Muscle of arm (tissue), 1 donor: ENCODE measurements at regions not wholly inside any gene's neighbourhood (a gene's known extent, or its start where the extent isn't known, plus 50 kb on each side); places are given as distances from the start of the nearest gene placed in this dataset.
A peak's percentile ranks its signal among the peaks of the same experiment; 100 is the strongest.
"Not testable (repeated sequence)": the region's sequence is repeated elsewhere in the genome, so short reads cannot be mapped to it uniquely, and the experiment has no call there.

Experiments used
- DNase-seq: peaks from one replicate; pipeline ENCODE4 v3.0.0-alpha.2; 2013

DNA sequence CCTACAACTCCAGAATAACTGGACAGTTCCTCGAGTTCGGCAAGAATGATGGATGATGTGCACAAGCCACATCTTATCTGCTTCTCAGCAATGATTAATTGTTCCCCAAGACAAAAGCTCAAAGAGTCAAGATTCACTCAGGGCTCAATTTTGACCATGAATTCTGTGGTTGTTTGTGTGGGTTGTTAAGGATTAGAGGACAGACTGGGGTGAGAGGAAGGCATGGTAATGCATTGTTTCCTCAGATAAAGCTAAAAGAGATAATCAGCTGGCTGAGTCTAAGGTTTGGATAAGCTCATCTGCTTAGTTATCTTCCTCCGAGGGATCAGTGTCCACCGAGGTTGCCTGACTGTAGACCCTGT, 161.0 kb downstream of the CPEB2 start:
- DNase-seq: no peak

DNA sequence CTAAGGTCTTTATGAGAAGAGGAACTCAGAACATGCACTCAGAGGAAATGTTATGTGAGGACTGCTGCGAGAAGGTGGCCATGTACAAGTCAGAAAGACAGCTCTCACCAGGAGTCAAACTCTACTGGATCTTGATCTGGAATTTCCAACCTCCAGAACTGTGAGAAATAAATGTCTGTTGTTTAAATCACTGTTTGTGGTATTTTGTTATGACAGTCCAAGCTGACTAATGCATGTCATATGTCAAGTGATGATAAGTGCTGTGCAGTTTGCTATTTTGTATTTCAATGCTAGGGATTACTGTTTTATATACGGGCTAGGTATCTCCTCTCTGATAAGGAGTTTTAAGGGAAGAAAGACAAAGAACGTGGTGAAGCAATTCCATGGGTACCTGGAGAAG, 162.3 kb downstream of the CPEB2 start:
- no peak for DNase-seq

DNA sequence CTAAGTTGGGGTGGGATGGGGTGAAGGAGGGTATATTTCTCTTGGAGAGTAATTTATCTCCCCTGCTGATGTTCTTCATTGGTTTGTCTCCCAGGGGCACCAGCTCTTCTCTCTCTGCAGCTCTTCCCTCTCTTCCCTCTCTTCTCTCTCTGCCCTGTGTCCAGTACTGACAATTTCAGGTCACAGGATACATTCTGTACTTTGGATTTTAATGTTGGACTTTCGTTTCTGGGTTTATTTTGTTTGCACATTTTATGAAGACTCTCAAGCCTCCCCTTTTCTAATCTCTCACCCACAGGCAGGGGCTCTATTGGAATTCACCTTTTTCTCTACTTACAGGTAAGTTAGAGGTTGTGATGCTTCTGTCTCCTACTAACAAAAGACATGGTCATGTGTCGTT, 165.5 kb downstream of the CPEB2 start:
- no peak for DNase-seq

DNA sequence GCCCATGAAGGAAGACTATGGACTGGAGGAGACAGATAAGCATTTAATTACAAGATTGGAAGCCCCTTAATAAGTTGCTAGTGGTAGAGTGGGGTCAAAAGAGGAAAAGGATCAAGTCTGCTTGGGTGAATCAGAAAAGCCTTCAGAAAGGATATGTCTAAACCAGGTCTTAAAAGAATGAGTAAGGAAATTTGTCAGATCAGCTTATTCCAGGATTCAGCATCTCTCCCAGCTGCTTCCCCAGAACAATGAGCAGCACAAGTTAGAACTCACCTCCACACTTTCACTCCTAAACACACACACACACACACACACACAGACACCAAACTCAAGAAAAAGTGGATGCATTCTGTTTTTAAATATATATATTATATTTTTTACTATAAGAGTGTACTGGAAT, 166.5 kb downstream of the CPEB2 start:
- DNase-seq: no peak

DNA sequence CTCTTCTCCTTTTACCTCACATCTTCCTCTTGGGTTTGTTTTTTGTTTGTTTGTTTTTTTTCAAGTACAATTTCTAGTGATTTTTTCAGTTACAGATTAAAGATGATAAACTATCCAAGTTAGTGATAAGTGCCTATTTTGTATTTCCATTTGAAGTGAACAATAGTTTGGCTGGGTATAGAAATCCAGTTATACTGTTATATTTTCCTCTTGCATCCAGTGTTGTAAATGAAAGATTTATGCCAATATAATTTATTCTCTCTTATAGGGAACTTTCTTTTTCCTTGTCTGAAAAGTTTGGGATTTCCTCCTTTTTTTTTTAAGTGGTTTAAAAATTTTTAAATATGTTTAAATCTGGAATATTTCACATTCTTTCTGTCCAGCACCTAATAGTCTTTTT, 169.4 kb downstream of the CPEB2 start:
- no peak for DNase-seq

DNA sequence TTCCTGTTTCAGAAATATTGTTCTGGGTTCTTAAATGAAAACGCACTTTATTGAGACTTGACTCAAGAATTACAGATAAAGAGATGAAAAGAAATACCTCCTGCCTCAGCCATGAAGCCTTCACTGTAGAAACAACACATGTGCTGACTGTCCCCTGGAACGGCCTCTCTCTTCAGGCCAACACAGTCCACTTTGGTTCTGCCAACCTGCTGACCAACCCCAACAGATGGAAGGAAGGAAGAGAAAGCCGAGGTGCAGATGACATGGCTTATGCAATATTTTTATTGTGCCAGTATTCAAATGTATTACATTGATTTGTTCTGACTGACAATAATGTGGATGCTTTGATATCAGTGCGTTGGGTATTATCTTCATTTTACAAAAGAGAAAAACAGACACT, 171.0 kb downstream of the CPEB2 start:
- no peak for DNase-seq

DNA sequence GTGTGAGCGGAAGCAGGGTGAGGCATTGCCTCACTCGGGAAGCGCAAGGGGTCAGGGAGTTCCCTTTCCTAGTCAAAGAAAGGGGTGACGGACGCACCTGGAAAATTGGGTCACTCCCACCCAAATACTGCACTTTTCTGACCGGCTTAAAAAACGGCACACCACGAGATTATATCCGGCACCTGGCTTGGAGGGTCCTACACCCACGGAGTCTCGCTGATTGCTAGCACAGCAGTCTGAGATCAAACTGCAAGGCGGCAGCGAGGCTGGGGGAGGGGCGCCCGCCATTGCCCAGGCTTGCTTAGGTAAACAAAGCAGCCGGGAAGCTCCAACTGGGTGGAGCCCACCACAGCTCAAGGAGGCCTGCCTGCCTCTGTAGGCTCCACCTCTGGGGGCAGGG, 171.9 kb downstream of the CPEB2 start:
- DNase-seq: not testable (repeated sequence)

DNA sequence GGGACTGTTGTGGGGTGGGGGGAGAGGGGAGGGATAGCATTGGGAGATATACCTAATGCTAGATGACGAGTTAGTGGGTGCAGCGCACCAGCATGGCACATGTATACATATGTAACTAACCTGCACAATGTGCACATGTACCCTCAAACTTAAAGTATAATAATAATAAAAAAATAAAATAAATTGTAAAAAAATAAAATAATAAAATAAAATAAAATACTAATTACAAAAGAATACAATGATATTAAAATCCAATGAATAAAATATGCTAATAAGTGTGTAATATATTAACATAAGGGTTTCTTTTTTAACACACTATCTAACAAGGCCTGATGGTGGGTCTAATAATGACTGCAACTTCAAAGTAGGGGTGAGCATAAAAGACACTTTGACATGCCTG, 177.6 kb downstream of the CPEB2 start:
- DNase-seq: not testable (repeated sequence)

DNA sequence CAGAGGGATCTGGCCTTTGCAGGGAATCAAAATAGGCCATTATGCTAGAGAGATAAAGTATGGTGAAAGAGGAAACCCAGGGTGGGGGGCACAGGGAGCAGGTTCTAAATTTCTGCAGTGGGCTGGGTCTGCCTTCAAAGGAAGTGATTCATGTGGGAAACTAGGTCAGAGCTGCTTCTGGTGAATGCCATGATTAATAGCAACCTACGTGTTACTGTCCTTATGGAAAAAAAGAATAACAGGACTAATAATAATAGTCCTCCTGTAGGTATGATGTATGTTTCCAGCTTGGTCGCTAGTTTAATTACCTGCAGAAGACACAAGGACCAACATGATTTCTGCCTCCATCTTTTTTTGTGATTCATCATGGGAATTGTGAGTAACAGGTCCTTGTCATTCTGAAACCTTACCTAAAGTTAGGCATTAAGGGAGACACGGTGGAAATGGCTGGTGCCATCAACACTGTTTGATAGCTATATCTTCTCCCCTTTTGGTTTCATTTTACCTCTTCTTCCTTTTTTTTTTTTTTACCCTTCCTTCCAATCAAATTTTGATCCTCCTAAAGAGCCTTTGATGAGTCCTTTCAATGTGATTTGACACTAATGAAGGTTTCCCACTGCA, 180.4 kb downstream of the CPEB2 start:
- DNase-seq: no peak

DNA sequence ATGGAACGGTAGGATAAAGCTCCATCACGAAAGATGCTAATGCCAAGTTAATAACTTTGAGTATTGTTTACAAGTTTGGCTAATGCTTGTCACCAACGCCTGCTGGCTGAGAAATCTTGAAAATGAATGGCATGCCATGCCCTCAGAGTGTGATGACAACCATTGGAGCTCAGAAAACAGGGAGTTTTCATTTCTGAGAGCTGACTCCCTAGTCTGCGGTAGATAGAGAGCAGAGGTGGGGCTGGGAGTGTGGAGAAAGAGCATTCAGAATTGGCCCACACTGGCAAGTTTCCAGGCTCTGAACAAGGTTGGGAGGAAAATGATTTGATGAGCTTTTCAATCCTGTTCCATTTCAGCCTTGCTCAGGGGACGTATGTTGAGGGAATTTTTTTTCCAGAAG, 183.9 kb downstream of the CPEB2 start:
- no peak for DNase-seq

DNA sequence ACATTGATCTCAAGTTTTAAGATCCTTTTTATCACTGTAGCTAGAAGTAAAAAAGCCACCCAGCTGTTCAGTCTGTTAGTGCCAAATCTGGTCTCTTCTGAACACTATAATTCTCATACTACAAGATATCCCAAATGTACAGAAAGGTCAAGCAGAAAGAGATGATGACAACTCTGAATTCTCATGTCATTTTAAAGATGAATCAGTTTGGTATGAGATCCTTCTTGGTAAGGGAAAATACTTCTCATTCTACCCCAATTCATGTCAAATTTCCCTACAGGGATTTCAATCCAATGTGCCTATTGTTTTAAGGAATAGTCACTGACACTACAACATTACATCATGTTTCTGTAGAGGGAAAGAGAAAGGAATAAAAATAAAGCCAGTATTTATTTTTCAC, 184.5 kb downstream of the CPEB2 start:
- no peak for DNase-seq

DNA sequence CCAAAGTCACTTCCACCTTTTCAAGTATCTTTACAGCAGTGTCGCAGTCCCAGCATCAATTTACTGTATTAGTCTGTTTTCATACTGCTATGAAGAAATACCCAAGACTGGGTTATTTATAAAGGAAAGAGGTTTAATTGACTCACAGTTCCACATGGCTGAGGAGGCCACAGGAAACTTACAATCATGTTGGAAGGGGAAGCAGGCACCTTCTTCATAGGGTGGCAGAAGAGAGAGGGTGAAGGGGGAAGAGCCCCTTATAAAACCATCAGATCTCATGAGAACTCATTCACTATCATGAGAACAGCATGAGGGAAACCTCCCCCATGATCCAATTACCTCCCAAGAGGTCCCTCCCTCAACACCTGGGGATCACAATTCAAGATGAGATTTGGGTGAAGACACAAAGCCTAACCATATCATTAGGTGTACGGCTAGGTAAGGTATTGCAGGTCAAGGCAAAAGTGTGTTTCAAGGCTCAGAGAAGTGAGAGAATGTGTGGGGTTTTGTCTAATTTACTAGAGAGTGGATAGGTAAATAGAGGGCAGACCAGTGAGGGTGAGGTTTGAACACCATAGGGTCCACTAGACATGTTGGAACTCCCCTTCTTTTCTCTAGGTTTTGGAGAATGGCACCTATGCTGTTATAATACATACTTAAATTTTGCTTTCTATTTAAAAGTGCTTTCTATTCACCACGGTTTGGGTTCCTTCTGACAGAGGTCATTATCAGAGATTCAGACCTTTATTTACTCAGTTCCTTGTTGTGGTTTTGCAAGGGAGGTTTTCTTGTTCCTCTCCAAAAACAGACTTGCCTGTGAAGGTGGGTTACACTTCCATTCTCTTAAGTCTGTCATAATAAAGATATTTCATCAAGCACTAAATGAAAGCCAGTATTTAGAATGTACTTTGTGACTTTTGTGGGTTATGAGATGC, 186.6 kb downstream of the CPEB2 start:
- no peak for DNase-seq

DNA sequence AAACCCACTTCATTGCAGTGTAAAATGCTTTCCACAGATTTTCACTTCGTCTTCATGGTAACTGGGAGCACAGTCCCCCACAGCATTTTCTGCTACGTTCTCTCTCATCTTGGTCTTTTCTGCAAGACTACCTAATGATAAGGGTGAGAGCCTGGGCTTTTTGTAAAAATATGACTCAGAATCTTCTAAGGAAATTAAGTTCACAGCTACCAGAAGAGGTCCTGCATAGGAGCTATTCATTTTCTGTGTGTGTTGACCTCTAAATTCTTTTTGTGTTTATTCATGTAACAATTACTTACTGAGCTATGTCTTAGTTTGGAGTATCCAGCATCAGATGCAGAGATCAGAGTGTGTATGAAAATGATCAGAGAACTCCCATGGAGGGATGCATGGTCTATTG, 192.2 kb downstream of the CPEB2 start:
- DNase-seq: no peak

DNA sequence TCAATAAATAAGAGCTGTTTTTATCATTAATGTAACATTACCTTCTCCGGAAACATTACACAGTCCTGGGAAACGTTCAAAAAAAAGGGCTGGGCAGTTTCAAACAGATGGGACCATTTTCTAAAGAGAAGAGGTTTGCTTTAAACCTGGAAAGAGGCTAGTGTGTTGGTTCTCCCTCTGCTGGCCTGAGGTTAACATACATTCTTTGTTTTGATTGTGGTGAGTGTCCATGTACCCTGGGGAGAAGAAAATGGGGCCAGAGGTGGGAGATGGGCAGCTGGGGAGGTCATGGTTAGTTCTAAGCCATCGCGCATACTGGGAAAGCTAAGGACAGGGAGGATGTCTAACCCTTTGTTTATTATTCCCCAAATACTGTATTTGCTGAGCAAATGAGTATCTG, 194.7 kb downstream of the CPEB2 start:
- no peak for DNase-seq

DNA sequence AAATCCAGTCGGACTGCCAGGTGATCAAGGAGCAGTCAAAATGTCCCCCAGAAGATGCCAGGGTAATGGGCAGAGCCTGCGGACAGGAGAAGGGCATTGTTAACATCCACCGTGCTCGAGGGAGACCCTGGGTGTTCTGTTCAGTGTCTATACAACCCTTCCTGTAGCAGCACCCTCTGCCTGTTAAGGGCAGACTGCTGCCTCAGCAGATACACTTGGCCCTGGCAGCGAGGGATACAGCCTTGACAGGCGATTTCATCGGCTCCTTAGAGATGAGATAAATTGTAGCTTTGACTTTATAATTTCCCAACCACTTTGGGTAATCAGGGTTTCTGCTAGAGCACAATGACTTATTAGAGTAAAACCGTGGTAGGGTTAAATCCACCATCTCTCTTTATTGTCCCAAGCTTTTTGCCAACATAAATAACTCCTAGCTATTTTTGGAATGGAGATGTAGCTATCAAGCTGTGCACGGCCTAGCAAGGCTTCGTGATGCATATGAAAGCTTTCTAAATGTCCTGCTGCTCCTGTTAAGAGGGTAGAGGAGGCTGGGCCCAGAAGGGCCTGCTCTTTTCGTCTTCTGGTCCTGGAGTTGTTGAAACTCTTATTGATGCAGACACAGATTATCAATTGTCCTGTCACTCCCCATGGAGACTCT, 195.9 kb downstream of the CPEB2 start:
- DNase-seq: no peak

DNA sequence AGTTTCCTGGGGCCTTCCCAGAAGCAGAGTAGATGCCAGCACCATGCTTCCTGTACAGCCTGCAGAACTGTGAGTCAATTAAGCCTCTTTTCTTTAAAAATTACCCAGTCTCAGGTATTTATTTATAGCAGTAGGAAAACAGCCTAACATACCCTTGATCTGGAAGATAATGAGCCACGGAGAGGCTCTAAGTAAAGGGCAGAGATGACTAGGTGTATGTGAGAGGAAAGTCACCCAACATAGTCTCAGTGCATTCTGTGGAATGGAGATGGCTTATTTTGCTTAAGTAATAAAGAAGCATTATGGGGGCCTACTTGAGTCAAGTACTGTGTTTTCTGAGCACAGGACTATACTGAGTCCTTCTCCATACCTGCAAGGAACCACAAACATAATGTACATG, 199.5 kb downstream of the CPEB2 start:
- no peak for DNase-seq

DNA sequence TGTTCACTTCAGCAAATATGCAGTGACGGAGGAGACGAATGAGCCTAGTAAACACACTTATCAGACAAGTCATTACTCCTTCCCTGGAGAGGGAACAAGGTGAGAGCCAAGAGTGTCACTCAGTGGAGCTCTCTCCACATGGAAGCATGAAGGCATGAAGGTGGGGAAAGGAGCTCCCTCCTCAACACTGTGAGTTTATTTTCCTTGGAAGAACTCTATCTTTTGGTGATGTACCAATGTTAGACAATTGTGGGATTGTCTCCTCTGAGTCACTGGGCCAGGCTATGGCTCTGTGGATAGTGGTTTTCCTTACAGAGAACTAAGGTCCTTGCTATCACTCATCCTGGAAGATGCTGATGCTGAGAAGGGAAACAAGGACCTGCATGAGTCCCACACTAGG, 200.2 kb downstream of the CPEB2 start:
- no peak for DNase-seq

DNA sequence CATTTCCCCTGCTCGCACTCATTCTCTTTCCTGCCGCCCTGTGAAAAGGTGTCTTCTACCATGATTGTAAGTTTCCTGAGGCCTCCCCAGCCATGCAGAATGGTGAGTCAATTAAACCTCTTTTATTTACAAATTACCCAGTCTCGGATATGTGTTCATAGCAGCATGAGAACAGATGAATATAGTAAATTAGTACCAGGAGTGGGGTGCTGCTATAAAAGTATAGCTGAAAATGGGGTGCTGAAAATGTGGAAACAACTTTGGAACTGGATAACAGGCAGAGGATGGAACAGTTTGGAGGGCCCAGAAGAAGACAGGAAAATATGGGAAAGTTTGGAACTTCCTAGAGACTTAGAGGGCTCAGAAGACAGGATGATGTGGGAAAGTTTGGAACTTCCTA, 204.2 kb downstream of the CPEB2 start:
- not testable (repeated sequence) for DNase-seq

DNA sequence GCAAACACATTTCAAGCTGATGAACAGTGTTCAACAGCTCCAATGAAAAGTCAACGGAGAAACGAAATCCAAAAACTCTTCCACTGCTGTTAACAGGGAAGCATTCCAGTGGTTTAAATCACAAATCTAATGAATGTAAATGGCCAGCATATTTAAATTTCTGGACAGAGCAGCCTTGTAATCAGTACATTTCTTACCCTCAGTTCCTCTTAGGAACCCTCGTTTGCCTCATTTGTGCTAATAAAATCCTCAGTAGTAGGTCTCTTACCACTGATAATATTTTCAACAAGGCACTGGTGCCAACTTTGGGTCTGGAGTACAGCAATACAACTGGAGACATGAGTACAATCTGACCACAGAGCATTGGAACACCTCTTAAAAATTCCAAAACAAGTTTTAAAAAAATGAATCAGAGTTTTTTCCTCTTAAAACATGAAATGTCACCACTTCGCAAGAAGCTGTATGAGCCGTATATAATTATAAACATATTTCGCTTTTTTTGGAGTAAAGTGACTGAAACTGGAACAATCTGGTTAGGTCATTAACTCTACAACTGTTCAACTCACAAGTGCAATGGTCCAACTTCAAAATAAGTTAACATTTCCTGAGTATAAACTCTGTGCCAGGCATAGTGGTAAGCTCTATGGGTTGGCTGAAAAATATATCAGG, 211.2 kb downstream of the CPEB2 start:
- DNase-seq: peak; percentile 61

DNA sequence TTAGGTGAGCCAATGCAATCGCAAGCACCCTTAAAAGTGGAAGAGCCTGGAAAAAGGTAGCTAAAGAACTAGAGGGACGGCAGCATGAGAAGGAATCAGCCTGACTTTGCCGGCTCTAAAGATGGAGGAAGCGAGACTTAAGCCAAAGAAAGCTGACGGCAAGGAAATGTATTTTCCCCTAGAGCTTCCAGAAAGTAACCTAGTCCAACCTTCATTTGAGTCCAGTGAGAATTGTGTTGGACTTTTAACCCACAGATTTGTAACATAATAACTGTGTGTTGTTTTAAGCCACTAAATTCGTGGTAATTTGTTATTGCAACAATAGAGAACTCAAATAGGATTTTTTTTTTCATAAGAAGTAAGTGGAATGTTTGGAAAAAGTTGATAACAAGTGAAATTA, 212.7 kb upstream of the C1QTNF7 start:
- peak; percentile 62 for DNase-seq

DNA sequence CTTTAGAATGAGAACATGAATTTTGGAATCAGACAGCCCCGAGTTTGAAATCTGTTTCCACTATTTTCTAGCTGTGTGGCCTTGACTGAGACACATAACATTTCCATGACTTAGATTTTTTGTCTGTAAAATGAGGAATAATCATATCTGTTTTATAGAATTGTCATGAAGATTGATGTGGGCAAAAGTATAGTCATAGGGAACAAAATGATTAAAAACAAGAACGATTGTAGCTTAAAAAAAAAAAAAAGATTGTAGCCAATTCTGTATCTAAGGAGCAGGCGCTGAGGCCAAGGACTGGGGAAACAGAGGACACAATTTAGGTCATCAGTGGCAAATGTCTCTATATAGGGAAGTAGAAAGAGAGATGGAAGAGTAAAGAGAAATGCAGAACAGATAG, 201.6 kb upstream of the C1QTNF7 start:
- no peak for DNase-seq

DNA sequence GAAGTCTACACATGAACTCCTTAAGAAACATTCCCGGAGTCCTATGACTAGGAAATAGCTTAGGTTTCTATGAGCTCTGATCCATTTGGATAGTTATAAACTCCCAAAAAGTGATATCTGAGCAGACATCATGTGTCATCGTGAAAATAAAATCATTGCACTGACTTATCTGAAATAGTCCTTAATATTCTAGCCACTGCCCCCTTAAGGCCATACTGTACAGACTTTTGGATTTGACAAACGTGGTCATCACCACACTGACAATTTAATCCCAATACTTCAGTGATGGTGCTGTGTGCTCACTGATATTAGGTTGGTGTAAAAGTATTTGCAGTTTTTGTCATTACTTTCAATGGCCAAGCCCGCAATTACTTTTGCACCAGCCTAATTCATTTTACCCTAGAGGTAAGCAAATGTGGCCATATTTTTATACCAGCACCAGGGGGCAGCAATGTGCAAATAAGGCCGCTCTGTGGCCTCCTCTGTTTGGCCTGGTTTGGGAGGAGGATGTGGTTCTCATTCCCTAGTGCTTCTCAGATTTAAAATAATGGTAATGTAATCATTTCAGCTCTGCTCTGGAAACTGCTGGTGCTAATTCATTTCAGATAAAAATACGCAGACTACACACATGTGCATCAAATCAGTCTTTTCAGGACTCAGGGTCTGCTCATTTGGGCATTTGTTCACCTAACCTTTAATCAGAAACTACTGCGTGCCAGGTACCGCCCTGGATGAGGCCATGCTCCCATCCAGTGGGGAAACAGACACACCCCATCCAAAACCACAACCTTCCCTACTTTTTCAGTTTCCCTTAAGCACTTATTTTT, 196.4 kb upstream of the C1QTNF7 start:
- peak; percentile 93 for DNase-seq
